NCI-H2171 treated with DMSO at 0.1 percent for 48 hours (cell line): ENCODE measurements at regions not wholly inside any gene's neighbourhood (a gene's known extent, or its start where the extent isn't known, plus 50 kb on each side); places are given as distances from the start of the nearest gene placed in this dataset.
A peak's percentile ranks its signal among the peaks of the same experiment; 100 is the strongest.

Experiments used
- DNase-seq: peaks from one replicate; lab custom pipeline; 2025; lab: John Stamatoyannopoulos, UW

DNA sequence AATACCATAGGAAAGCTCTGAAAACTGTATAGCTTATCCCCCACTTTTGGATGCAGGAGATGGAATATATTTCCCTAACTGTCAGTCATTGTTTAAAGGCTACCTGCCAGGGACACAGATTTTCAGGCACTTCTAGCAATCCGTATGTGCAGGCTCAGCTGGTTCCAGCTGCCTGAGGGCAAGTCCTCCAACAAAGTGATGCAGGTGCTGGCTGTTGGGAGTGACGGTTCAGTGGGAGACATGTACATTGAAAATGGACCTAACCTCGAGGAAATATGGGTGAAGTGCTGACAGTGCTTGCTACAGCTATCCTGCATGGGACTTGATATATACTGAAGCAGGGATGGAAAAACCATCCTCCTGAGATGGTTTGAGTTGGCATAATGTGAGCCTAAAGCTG lies 153.1 kb upstream of the GAP43 start:
- DNase-seq = no peak

DNA sequence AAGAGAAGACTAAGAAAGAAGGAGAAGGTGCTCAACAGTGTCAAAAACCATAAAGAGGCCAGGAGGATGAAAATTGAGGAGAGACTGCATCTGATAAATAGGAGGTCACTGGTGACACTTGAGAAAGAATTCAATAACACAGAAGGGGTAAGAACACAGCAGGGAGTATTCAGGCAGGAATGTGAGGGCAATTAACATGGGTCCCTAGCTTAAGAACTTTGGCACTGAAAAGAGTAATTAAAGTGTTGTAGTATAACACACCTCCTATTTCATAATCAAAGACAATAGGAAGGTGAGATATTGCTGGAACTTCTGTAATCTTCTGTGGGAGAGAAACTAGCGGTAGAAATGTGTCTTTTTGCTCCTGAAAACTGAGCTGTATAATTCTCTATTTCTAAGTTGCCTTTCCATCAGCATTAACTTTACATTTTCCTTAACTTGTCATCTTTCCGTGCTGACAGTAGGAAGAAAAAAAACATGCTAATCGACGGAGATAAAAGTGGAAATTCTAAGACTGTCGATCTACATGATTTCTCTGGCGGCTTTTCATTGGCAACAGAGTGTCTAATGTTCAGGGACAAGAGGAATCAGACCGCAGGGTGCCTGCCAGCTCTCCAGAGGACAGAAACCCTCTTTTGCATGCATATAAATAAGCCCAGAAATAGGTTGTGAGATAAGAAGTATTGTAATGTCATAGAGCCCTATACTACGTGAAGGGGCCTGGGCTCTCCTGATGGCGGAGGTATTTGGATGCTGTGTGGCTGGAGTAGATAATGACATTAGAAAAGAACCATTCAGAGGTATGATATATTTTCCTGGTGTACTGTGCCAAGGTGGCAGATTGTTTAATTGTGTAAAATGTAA lies 147.9 kb upstream of the GAP43 start:
- no peak for DNase-seq

DNA sequence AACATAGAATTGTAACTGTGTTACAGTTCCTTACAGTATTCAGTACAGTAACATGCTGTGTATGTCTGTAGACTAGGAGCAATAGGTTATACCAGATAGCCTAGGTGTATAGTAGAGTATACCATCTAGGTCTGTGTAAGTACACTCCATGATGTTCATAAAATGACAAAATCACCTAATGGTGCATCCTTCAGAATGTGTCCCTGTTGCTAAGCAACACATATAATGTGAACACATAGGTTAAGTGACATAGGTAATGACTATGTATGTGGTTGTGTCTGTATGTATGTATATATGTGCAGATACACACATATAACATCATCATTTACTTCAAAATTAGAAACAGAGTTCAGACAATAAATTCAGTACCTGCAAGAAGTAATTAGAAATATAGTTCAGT lies 146.8 kb upstream of the GAP43 start:
- DNase-seq = no peak

DNA sequence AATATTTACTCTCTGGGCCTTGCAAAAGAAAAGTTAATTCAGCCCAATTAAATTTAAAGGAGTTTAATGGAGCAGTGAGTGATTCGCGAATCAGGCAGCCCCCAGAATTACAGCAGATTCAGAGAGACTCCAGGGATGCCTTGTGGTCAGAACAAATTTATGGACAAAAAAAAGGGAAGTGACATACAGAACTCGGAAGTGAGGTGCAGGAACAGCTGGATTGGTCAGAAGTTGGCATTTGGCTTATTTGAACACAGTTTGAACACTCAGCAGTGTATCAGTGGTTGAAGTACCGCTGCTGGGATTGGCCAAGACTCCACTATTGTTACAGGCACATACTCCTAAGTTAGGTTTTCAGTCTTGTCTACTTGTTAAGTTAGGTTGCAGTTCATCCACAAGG lies 145.0 kb upstream of the GAP43 start:
- no peak for DNase-seq

DNA sequence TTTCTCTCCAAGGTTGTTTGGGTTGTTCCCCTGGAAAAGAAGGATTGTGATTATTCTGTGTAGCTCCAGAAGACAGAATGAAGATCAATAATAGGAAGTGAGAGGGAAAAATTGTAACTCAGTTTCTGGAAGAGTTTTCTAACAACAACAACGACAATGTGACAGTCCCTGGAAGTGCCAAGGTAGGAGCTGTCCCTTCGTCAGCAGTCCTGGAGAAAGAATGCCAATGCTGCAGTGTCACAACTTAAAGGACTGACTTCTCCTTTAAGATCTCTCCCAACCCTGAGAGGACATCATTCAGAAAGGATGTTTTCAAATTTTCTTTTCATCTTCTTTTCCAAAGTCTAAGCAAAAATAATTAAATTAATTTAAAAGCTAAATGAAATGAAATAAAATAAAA lies 136.4 kb upstream of the GAP43 start:
- no peak for DNase-seq

DNA sequence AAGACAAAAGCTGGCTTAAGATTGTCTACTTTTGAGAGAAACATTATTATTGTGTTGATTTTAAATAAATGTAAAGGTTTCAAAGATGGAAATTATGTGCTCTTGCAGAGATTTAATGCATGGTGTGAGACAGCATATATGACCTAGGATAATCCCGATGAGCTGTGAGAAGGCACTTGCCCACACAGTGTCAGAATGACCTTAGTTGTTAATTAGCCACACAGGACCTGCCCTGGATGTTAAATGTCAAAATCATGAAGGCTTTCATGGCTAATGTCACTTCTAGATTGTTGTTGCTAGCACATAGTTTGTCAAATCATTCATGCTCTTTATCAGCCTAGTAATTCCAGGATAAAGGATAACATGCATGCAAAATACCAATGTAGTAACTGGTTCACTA lies 135.3 kb upstream of the GAP43 start:
- DNase-seq = no peak

DNA sequence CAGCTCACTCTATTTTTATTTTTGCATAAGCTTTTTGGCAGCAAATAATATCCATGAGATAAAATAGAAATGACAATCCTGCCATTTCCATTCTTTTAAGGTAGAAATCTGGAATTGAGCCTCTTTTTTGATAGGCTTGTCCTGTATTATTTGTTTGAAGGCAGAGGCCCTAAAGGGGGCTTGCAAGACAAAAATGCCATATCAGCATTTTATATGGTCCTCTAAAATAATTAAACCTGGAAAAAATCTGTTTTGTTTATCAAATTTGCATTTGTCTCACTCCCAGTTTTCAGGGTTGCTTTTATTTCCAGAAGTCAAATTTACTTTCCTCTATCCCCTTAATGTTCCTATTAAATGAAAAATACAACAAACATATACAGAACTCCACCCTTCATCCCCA lies 134.9 kb upstream of the GAP43 start:
- DNase-seq = no peak

DNA sequence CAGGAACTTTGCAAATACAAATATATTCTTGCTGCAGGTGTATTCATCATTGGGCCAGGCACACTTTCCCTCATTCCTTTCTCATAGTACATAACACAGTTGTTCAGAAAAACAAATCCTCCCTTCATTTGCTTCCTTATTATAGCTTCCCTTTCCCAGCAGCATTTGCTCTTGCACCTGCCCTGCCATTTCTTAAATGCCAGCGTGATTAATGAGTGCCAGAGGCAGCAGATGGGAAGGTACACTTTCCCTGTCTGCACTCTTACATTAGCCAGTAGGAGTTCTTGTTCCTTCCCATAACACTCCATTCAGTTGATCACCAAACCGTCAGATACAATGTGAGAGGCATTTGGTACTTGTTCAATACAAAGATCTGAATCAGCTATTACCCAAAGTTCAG lies 128.5 kb upstream of the GAP43 start:
- DNase-seq = peak; percentile 82

DNA sequence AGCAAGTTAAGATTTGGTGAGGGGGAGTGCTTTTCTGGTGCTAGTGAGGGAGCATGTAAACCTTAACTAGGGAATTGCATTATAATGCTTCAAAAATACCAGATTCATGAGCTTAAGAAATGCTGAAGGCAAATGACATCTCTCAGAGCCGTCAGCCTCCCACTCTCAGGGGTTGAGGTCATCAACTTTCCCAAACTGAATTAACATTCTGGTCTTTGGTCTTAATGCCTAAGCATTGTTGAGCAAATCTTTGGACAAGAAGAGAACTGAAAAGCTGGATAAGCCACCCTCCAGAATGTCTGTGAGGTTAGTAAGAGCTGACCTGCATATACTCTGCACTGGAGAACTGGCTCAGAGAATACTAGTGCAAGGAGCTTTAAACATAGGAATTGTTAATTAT lies 124.9 kb upstream of the GAP43 start:
- no peak for DNase-seq

DNA sequence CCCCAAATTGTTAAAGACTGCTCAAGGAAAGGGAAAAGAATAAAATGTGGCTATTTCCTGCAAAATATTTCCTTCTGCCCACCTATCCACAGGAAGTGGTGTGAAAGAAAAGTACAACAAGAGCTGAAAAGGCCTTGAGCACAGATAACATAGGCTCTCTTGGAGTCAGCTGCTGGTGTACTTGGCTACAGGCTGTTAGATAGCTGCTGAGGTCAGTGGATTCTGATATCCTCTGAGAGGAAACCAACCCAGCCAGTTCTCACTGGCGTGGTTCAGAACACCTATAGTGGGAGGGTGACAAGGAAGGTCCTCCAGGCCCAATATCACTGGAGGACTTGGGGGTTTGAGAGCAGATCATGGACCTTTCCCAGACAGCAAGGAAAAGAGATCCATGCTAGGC lies 124.4 kb upstream of the GAP43 start:
- no peak for DNase-seq

DNA sequence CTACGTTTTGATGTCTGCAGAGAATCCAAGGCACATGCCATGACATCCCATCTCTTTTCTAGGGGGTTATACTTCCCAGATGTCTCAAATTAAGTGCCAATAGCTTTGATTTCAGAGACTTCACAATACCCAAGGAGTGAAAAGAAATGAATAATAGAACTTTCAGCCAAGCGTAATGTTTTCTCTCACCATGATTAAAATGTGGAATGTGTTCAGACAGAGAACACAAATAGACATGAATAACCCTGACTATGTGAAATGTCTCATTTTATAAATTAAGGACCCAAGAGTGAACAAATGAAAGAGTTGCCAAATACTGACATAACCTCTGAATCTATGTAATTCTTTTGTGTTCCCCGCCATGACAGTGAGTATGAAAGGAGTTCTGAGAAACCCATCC lies 123.6 kb upstream of the GAP43 start:
- DNase-seq = no peak

DNA sequence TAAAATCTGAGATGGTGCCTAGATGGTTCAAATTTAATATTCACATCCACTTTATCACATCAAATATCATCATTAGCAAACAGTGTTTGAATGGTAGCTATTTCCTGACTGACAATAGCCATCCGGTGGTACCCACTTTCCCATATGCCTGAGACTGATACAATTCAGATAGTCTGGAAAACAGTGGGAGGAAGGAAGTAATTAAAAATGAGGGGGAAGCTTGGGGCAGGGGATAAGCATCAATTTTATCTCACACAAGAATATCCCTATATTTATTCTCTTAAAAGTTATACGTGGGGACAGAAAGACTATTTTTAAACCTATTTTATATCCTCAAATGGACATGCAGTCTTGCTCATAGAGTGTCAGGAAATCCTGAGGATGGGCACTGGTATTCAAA lies 122.5 kb upstream of the GAP43 start:
- no peak for DNase-seq

DNA sequence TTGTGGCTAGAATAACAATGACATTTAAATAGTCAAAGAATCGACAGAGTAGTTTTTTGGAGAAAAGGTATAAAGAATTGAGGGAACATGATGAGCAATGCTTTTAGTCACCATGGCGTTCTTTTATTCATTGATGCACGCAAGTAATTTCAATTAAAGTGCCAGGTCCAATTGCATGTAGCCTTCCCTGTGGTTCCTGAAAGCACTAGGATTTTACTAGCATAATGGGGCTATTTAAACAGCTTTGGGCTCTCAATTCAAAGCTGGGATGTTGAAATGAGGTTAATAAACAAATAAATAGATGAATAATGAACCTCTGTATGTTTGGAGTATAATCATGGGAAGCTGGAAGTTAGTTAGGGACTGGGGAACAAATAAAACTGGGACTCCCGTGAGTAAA lies 121.2 kb upstream of the GAP43 start:
- no peak for DNase-seq

DNA sequence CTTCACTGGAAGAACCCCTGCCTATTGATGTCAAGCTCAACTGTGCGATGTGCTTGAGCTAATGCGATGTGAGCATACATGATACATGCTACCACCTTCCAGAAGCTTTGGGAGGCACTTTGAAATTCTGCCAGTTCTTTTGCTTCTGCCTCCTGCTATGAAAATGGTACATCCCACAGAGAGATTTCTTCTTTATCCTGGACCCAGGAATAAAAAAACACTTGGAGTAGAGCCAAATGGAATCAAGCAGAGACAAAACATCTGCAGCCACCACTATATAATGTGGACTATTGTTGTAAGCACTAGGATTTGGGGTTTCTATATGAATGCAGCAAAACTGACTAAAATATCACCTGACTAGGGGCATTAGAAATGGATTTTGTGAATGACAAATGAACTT lies 119.9 kb upstream of the GAP43 start:
- DNase-seq = peak; percentile 66

DNA sequence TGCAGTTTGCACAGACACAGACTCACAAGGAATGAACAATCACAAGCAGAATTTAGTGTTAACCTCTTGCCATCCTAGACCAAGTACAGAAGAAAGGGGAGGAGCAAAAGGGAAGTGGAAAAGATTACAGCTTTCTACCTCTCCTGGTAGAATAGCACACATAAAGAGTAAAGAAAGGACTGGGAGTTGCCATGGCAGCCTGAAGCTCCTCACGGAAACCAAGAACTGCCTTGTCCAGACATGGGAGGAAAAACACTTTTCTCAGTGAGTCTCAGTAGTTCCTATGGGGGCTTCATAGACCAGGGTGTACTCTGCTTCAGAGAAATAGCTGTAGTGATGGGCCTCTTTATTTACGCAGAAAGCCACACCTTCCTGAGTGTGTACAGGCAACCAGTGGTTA lies 114.7 kb upstream of the GAP43 start:
- DNase-seq = no peak

DNA sequence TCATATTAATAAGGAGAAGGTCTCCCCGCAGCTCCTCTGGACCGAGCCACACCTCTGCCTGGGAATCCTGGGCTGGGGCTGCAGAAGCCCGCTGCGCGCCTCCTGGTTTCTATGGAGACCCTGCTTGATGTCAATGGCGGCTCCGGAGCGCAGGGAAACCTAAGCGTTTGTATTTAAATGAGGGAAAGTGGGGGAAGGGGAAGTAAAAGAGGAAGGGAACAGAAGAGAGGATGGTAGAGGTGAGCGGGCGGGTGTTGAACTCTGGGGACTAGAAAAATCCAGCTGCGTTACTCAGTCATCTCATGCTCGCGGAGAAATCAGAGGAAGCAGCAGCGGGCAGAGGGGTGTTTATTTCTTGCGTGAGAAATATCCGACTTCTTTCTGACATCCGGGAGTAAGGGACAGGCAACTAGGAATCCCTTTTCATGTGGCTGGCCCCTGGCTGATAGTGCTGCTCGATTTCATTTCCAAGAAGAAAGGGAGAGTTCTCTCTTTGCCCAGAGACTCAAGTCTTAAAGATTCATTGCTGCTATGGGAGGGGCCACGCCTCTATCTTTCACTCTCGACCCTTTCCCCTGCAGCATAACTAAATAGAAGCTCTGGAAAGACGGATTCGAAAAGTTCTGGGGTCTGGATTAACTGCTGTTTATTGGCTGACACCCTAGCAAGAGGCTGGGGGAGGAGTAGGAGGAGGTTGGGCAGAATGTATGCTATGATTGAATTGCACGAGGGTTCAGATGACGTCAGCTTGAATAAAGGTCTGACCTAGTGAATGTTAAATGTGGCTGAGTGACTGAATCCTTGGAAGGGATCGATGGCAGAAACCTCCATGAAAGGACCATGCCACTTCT lies 110.5 kb upstream of the GAP43 start:
- peak; percentile 76 for DNase-seq

DNA sequence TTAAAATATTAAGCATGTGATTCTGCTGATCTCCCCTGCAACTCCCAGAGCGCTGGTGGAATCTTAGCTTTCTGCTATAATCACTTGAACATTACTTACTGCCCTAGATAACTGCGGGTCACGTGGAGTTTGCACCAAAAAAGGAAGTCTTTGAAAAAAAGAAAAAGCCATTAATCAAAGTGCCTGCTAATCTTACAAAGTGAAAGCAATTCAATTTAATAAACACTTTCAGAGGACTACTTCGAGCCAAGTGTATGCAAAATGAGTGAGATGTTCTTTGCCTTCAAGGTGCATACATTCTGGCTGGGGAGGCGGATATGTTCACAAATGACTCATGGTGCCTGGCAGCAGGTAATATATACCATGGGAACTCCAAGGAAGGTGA lies 109.9 kb upstream of the GAP43 start:
- no peak for DNase-seq

DNA sequence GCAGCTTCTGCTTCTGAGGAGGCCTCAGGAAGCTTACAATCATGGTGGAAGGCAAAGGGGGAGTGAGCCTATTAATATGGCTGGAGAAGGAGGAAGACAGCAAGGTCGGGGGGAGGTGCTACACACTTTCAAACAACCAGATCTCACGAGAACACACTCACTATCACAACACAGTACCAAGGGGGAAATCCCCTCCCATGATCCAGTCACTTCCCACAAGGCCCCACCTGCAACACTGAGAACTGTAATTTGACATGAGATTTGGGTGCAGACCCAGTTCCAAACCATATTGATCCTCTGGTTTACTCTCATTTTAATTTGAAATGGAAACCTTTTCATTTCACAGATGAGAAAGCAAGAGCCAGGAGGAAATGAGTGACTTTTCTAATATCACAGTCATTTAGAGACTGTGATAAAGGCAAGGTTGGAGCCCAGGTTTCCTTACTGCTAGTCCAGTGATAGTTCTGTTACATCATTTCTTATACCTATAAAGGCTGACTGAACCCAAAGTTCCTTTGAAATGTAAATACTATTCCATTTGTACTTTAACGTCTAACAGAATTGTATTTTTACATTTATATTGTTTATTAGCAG lies 105.8 kb upstream of the GAP43 start:
- no peak for DNase-seq

DNA sequence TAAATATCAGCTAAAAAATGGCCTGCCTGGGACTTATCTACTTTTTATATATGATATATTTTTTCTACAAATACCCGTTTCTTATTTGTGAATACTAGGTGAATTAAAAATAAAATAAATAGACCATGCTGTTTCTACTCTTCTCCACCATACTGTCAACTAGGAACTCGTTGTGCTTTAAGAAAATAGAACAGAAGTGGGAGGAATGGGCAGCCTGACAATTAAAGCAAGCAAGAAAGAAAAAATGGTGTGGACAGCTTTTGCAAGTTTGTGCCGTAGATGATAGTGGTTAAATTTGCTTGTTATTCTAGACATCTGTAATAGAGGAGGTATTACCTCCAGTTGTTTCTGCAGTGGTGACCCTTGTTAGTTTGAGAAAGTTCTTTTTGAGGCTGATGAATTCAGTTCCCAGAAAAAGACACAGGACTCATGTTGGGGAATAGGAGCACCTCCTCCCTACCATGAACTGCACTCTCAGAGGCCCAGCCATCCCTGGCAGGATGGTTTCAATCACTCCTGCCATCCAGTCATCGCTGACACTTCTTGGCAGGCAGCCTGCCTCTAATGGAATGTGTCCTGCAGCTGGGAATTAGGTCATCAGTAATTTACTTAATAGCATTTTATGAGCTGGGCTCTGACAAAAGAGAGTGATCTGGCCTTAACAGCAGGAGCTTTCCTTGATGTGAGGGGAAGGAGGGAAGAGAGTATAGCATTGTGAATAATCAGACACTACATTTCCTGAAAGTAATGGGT lies 105.0 kb upstream of the GAP43 start:
- DNase-seq = peak; percentile 54

DNA sequence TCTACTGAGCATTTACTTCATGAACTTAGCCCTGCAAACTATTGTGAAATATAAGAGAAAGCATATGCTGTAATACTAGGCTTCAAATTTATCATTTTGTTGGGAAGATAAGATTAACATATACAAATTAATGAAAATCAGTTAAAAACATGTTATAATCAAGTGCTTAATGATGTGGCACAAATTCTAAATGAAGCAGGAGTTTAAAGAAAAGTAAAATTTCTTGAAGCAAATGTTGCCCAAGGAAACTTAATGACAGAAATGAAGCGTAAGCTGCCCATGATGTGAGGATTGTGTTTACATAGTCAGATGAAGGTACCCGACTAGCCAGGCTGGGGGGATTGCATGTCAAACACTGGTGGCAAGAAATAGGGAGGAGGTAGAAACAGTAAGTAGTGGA lies 103.1 kb upstream of the GAP43 start:
- DNase-seq = no peak

DNA sequence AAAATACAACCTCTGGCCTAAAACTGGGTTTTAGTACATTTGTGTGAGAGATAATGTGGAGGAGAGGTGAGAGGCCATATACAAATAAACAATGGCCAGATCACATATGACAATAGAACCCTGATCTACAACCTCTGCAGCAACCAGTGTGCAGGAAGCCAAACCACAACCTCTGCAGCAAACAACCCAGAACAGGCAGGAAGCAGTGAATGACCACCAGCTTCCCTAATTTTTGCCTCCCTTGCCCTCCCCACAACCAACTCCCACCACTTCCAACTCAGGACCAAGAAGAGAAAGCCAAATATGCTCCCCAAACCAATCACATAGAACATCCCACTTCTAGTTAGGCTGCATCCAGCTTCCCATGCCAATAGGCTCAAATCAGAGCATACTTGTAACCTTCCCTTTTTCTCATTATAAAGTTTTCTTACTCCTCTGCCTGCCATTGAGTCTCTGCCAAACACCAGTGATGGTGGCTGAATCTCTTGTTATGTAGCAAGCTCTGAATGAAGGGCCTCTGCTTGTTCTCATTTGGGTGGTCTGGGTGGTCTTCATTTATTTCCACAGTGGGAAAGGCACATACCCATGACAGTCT lies 102.6 kb upstream of the GAP43 start:
- no peak for DNase-seq

DNA sequence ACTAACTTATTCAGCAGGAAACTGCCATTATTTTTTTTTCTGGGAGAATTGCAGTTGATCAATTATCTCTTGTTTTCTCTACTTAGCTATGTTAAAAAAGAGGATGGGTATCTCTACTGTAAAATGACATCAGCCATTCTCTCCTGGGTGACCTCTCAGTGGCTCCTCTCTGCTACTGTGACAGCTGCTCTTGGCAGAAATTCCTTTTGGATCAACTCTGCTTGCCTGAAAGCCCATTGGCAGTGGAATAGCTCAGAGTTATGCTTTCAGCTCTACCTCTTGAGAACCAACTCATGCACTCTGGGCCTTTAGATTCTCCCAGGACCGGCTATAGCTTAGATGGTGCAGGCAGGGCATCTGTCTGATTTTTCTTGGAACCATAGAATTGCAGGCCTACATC lies 99.9 kb upstream of the GAP43 start:
- DNase-seq = peak; percentile 11
